HG02798 (cell line): ENCODE measurements at regions not wholly inside any gene's neighbourhood (a gene's known extent, or its start where the extent isn't known, plus 50 kb on each side); places are given as distances from the start of the nearest gene placed in this dataset.

Experiments
- ATAC-seq: cut with Tn5 transposase; IDR thresholded peaks from one replicate; pipeline ENCODE4 v1.9.1; 2021; ENCODE audit warnings: mild to moderate bottlenecking; ENCODE audit not compliant: unreplicated experiment, poor library complexity

- ATAC-seq = no peak
Measured at GRCh38 chr13:89950225-89950624, 1397.3 kb upstream of the MIR17HG start.

- no peak for ATAC-seq
Measured at GRCh38 chr13:89951341-89951740, 1396.1 kb upstream of the MIR17HG start.

DNA sequence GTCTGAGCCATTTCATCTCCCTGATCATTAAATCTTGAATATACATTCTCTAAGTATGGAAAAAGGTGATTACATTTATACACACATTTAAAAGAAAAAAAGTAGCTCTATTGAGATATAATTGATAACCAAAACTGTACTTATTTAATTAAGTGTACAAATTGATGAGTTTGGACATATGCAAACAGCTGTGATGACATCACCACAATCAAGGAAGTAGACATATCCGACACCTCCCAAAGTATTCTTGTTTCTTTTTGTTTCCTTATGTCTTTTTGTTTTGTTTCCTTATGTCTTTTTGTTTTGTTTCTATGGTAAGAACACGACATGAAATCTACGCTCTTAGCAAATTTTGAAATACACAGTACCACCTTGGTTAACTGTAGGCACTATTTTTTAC, 1393.9 kb upstream of the MIR17HG start:
- ATAC-seq = no peak

- ATAC-seq = no peak
Measured at GRCh38 chr13:89955773-89956172, 1391.7 kb upstream of the MIR17HG start.

GRCh38 chr13:89959074-89959473, 1388.4 kb upstream of the MIR17HG start:
- no peak for ATAC-seq

- no peak for ATAC-seq
Measured at GRCh38 chr13:89965252-89965651, 1382.2 kb upstream of the MIR17HG start.

- no peak for ATAC-seq
Measured at GRCh38 chr13:89966524-89966923, 1381.0 kb upstream of the MIR17HG start.

GRCh38 chr13:89967701-89968100, 1379.8 kb upstream of the MIR17HG start:
- no peak for ATAC-seq

- no peak for ATAC-seq
Measured at GRCh38 chr13:89968470-89968869, 1379.0 kb upstream of the MIR17HG start.

GRCh38 chr13:89970353-89970709, 1377.2 kb upstream of the MIR17HG start:
- ATAC-seq = no peak

DNA sequence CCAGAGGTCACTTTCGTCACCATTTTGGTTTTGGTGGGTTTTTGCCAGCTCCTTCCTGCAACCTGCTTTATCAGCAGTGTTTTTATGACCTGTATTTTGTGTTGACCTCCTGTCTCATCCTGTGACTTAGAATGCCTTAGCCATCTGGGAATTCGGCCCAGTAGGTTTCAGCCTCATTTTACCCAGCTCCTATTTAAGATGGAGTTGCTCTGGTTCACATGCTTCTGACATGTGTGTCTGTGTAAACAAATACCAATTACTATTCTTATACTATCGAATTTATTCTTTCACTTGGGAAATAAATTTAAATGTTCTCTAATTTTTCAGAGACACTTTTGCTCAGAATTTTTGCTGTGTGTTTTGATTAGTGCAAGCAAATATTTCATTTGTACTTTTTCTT, 1370.3 kb upstream of the MIR17HG start:
- ATAC-seq = no peak

- no peak for ATAC-seq
Measured at GRCh38 chr13:89980896-89981295, 1366.6 kb upstream of the MIR17HG start.

- no peak for ATAC-seq
Measured at GRCh38 chr13:89982407-89983095, 1364.9 kb upstream of the MIR17HG start.

- ATAC-seq = no peak
Measured at GRCh38 chr13:89988206-89988605, 1359.3 kb upstream of the MIR17HG start.

DNA sequence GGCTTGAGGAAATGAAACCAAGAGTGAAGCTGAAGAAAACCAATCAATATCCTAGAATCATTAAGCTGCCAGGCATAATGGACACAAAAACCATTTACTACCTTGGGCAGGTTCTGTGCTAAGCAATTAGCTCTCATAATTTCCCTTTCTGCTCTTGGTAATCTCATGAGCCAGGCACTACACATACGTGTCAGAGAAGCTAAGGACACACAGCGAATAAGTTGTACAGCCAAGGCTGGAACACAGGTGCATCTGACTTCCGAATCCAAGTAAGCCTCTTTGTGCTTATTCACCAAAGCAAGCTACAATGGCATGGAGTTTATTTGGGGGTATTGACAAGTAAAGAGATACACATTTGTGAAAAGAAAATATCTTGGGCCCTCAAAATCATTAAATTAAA, 1343.9 kb upstream of the MIR17HG start:
- no peak for ATAC-seq

GRCh38 chr13:90008707-90009149, 1338.8 kb upstream of the MIR17HG start:
- no peak for ATAC-seq

DNA sequence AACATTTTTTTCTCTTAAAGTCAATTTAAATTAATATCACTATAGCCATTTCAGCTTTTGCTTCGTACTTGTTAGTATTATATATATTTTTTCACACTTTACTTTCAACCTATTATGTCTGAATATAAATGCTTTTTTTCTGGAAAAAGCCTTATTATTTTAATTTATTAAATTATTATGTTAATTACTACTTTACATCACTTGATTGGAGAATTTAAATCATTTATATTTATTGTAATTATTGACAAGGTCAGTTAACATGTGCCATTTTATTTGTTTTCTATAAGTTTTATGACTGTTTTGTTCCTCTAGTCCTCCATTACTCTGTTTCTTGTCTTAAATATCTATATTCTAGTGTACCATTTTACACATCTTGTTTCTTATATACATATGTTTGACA, 1333.4 kb upstream of the MIR17HG start:
- no peak for ATAC-seq

- no peak for ATAC-seq
Measured at GRCh38 chr13:90015565-90016507, 1331.7 kb upstream of the MIR17HG start.

GRCh38 chr13:90016688-90017087, 1330.8 kb upstream of the MIR17HG start:
- ATAC-seq = no peak

GRCh38 chr13:90020536-90021070, 1326.9 kb upstream of the MIR17HG start:
- no peak for ATAC-seq

GRCh38 chr13:90027409-90027808, 1320.1 kb upstream of the MIR17HG start:
- ATAC-seq = no peak
